ENCODE measurements at regions not wholly inside any gene's neighbourhood (a gene's known extent, or its start where the extent isn't known, plus 50 kb on each side); places are given as distances from the start of the nearest gene placed in this dataset.
"Not testable (repeated sequence)": the region's sequence is repeated elsewhere in the genome, so short reads cannot be mapped to it uniquely, and the experiment has no call there.

GRCh38 chr4:152068866-152069265, 308.1 kb upstream of the GATB start:
- DNase-seq (ENCODE audit: low spot score), result no peak

- DNase-seq (ENCODE audit: low spot score), result no peak
Observed at GRCh38 chr4:152065545-152065944, 304.7 kb upstream of the GATB start.

- peak; percentile 22 for DNase-seq (ENCODE audit: low spot score)
Observed at GRCh38 chr4:152064753-152065152, 303.9 kb upstream of the GATB start.

- no peak for DNase-seq (ENCODE audit: low spot score)
Observed at GRCh38 chr4:152064282-152064681, 303.5 kb upstream of the GATB start.

GRCh38 chr4:152063621-152064240, 302.9 kb upstream of the GATB start:
- DNase-seq (ENCODE audit: low spot score), result peak; percentile 76

GRCh38 chr4:152062936-152063620, 302.3 kb upstream of the GATB start:
- DNase-seq (ENCODE audit: low spot score), result no peak

GRCh38 chr4:152054731-152055130, 293.9 kb upstream of the GATB start:
- DNase-seq (ENCODE audit: low spot score), result no peak

GRCh38 chr4:152052451-152053057, 291.7 kb upstream of the GATB start:
- DNase-seq (ENCODE audit: low spot score), result no peak

GRCh38 chr4:152051332-152051731, 290.5 kb upstream of the GATB start:
- DNase-seq (ENCODE audit: low spot score), result not testable (repeated sequence)

- no peak for DNase-seq (ENCODE audit: low spot score)
Observed at GRCh38 chr4:152050106-152050505, 289.3 kb upstream of the GATB start.

GRCh38 chr4:152047451-152047850, 286.6 kb upstream of the GATB start:
- DNase-seq (ENCODE audit: low spot score), result no peak

- DNase-seq (ENCODE audit: low spot score), result peak; percentile 60
Observed at GRCh38 chr4:152045807-152046571, 285.2 kb upstream of the GATB start.

- no peak for DNase-seq (ENCODE audit: low spot score)
Observed at GRCh38 chr4:152045449-152045806, 284.6 kb upstream of the GATB start.

GRCh38 chr4:152044331-152045036, 283.7 kb upstream of the GATB start:
- no peak for DNase-seq (ENCODE audit: low spot score)

GRCh38 chr4:152041295-152041694, 280.5 kb upstream of the GATB start:
- no peak for DNase-seq (ENCODE audit: low spot score)

GRCh38 chr4:152039691-152040090, 278.9 kb upstream of the GATB start:
- DNase-seq (ENCODE audit: low spot score), result no peak

GRCh38 chr4:152039023-152039481, 278.2 kb upstream of the GATB start:
- no peak for DNase-seq (ENCODE audit: low spot score)

GRCh38 chr4:152038238-152038637, 277.4 kb upstream of the GATB start:
- no peak for DNase-seq (ENCODE audit: low spot score)

GRCh38 chr4:152037435-152037834, 276.6 kb upstream of the GATB start:
- no peak for DNase-seq (ENCODE audit: low spot score)

- DNase-seq (ENCODE audit: low spot score), result no peak
Observed at GRCh38 chr4:152033621-152034020, 272.8 kb upstream of the GATB start.

- DNase-seq (ENCODE audit: low spot score), result peak; percentile 42
Observed at GRCh38 chr4:152032722-152033131, 271.9 kb upstream of the GATB start.

GRCh38 chr4:152029631-152030030, 268.8 kb upstream of the GATB start:
- no peak for DNase-seq (ENCODE audit: low spot score)
